ENCODE measurements at regions not wholly inside any gene's neighbourhood (a gene's known extent, or its start where the extent isn't known, plus 50 kb on each side); places are given as distances from the start of the nearest gene placed in this dataset.

DNA sequence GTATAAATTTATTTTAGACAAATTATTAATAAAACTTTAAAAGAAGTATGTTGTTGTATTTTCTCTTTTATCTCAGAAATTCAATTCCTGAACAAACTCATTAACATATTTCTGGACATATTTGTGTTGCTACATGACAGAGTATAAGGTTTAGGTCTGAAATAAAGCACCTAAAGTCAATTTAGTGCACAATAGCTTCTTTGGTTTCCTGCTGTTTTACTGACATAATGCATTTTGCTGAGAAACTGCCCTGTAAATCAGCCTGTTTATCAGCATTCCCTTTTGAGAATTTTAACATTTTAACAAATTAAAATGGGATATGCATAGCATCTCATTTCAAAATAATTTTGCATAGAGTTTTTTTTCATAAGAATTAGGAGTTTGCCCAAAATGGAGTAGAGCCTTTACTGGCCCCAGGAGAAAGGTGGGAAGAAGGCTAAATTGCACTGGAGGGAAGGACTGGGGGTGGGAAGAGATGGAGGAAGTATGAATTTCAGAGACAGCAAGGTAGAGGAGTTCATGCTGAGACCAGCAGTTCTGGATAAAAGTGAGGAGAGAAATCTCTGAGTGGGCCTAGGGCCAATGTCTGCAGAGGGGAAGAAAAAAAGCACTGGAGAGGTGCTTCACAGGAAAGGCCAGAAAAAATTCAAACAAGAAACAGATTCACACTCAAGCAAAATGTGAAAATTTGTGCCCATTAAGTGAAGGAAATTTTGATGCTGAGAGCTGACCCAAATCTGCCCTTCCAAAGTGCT is 324.2 kb upstream of the HSF2 start:
- H3K4me1 ChIP-seq (ENCODE audit: insufficient read depth, low read length): no peaks in the 10 kb centered on the region
- H2AFZ ChIP-seq (ENCODE audit: low read length): no peak overlapping the region
- no peaks in the 10 kb centered on the region for H3K79me2 ChIP-seq (ENCODE audit: insufficient read depth, low read length)
- H3K27ac ChIP-seq (ENCODE audit: extremely low read length, insufficient read depth, low read length): no peak overlapping the region
- in situ Hi-C loops (cut with HindIII; ENCODE audit: extremely low pct_ligation_motif_present, low pct_unique_long_range_greater_than_20kb): no loop called here
- intact Hi-C loops (cut with micrococcal nuclease; ENCODE audit: unreplicated experiment): no loop called here
- TF ChIP-seq ZNF768 (CRISPR knock-in tag; IDR thresholded peaks at IDR 0.05) (no peak), ZNF552 (CRISPR knock-in tag; IDR thresholded peaks at IDR 0.05; ENCODE audit: borderline replicate concordance) (no peak), JDP2 (CRISPR knock-in tag; IDR thresholded peaks at IDR 0.05; ENCODE audit: borderline replicate concordance) (no peak), ONECUT2 (CRISPR knock-in tag; IDR thresholded peaks at IDR 0.05) (no peak), CREM (IDR thresholded peaks at IDR 0.05) (no peak), CREM (CRISPR knock-in tag; IDR thresholded peaks at IDR 0.05) (no peak), RFXAP (CRISPR knock-in tag; IDR thresholded peaks at IDR 0.05; ENCODE audit: borderline replicate concordance) (no peak), KMT2B (CRISPR knock-in tag; IDR thresholded peaks at IDR 0.05) (no peak), FOXJ3 (CRISPR knock-in tag; IDR thresholded peaks at IDR 0.05; ENCODE audit: borderline replicate concordance) (no peak), IRX3 (CRISPR knock-in tag; IDR thresholded peaks at IDR 0.05; ENCODE audit: borderline replicate concordance, low read depth) (no peak), NFATC3 (CRISPR knock-in tag; IDR thresholded peaks at IDR 0.05) (no peak), ZBTB8A (CRISPR knock-in tag; IDR thresholded peaks at IDR 0.05; ENCODE audit: borderline replicate concordance, low read depth) (no peak)
- TF ChIP-seq, protein P1, sequence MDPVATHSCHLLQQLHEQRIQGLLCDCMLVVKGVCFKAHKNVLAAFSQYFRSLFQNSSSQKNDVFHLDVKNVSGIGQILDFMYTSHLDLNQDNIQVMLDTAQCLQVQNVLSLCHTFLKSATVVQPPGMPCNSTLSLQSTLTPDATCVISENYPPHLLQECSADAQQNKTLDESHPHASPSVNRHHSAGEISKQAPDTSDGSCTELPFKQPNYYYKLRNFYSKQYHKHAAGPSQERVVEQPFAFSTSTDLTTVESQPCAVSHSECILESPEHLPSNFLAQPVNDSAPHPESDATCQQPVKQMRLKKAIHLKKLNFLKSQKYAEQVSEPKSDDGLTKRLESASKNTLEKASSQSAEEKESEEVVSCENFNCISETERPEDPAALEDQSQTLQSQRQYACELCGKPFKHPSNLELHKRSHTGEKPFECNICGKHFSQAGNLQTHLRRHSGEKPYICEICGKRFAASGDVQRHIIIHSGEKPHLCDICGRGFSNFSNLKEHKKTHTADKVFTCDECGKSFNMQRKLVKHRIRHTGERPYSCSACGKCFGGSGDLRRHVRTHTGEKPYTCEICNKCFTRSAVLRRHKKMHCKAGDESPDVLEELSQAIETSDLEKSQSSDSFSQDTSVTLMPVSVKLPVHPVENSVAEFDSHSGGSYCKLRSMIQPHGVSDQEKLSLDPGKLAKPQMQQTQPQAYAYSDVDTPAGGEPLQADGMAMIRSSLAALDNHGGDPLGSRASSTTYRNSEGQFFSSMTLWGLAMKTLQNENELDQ (CRISPR knock-in tag; IDR thresholded peaks at IDR 0.05; ENCODE audit: borderline replicate concordance): no peak
- ATAC-seq: no peak
- H3K4me2 ChIP-seq (ENCODE audit: low read depth, low read length): no peak overlapping the region
- no peak for DNase-seq (ENCODE audit: low spot score)
- no peak overlapping the region for H3K9ac ChIP-seq (ENCODE audit: insufficient read depth, low read depth, low read length)
- no peaks in the 10 kb centered on the region for H3K9me3 ChIP-seq (ENCODE audit: low read length)
- BruUV-seq (replicated peaks): no TSS peak
- ChIA-PET POLR2A (no interaction called here), CTCF (ENCODE audit: low intra/inter-chr PET ratio, low total read pairs) (no interaction called here)
- no peak for FAIRE-seq
- no peak overlapping the region for H3K4me3 ChIP-seq (replicated peaks in 1 of 3; ENCODE audit: insufficient read depth in 1 of 3, low read depth in 2 of 3, low read length in 3 of 3)
- no peaks in the 10 kb centered on the region for H3K36me3 ChIP-seq (replicated peaks in 1 of 2; ENCODE audit: control insufficient read depth in 1 of 2, insufficient read depth in 2 of 2, low read length in 2 of 2)
- H3K27me3 ChIP-seq (ENCODE audit: control insufficient read depth in 1 of 2, insufficient read depth in 2 of 2, low read length in 2 of 2): no peaks in the 10 kb centered on the region
- H4K20me1 ChIP-seq (ENCODE audit: insufficient read depth, low read length): no peaks in the 10 kb centered on the region
